Tibial nerve (tissue), 3 donors: ENCODE measurements at regions not wholly inside any gene's neighbourhood (a gene's known extent, or its start where the extent isn't known, plus 50 kb on each side); places are given as distances from the start of the nearest gene placed in this dataset.

ENCODE experiments used
- POLR2A ChIP-seq, 2 donors: fragments of 450-650 bp; IDR thresholded peaks; one replicate each; pipeline ENCODE4 v1.6.1; 2017; ENCODE audit warnings: antibody characterized with exemption in 2 of 2, mild to moderate bottlenecking in 2 of 2, moderate library complexity in 2 of 2
- TF ChIP-seq, protein P1 (sequence below), 5 experiments: fragments of 200-600 bp in 3 of 5; fragments of 450-650 bp in 2 of 5; sonication (generic) in 3 of 5; IDR thresholded peaks; one replicate each; pipeline ENCODE4 v1.5.1; 2016 to 2019; ENCODE audit warnings: antibody characterized with exemption in 5 of 5, mild to moderate bottlenecking in 3 of 5, moderate library complexity in 2 of 5

GRCh38 chr6:91718198-91718597, 1131.3 kb upstream of the MAP3K7 start:
- TF ChIP-seq, protein P1, sequence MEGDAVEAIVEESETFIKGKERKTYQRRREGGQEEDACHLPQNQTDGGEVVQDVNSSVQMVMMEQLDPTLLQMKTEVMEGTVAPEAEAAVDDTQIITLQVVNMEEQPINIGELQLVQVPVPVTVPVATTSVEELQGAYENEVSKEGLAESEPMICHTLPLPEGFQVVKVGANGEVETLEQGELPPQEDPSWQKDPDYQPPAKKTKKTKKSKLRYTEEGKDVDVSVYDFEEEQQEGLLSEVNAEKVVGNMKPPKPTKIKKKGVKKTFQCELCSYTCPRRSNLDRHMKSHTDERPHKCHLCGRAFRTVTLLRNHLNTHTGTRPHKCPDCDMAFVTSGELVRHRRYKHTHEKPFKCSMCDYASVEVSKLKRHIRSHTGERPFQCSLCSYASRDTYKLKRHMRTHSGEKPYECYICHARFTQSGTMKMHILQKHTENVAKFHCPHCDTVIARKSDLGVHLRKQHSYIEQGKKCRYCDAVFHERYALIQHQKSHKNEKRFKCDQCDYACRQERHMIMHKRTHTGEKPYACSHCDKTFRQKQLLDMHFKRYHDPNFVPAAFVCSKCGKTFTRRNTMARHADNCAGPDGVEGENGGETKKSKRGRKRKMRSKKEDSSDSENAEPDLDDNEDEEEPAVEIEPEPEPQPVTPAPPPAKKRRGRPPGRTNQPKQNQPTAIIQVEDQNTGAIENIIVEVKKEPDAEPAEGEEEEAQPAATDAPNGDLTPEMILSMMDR (IDR thresholded peaks at IDR 0.05): no peak
- no peak for TF ChIP-seq POLR2A (IDR thresholded peaks at IDR 0.05)
